Mononuclear cell (primary cell): ENCODE measurements at regions not wholly inside any gene's neighbourhood (a gene's known extent, or its start where the extent isn't known, plus 50 kb on each side); places are given as distances from the start of the nearest gene placed in this dataset.

Experiments used
- H3K27me3 ChIP-seq: 2 replicates; pipeline ENCODE4 v1.6.0; 2011; ENCODE audit warnings: low read length, control low read depth; ENCODE audit not compliant: insufficient read depth
- H3K4me1 ChIP-seq: 2 replicates; pipeline ENCODE4 v1.5.1; 2011; ENCODE audit warnings: mild to moderate bottlenecking, low read length, control low read depth; ENCODE audit not compliant: insufficient read depth
- H3K4me3 ChIP-seq: 2 replicates; pipeline ENCODE4 v1.5.1; 2011; ENCODE audit warnings: mild to moderate bottlenecking, low read length, moderate library complexity
- H3K9me3 ChIP-seq: 2 replicates; pipeline ENCODE4 v1.5.1; 2011; ENCODE audit warnings: low read depth, mild to moderate bottlenecking, control low read depth, low read length

- no peaks in the 10 kb centered on the region for H3K27me3 ChIP-seq
- no peak overlapping the region for H3K4me3 ChIP-seq
- no peaks in the 10 kb centered on the region for H3K4me1 ChIP-seq
- H3K9me3 ChIP-seq = no peaks in the 10 kb centered on the region
These were observed 281.1 kb downstream of the MRPL39 start for GRCh38 chr21:25326181-25326580.

- H3K27me3 ChIP-seq = no peaks in the 10 kb centered on the region
- H3K9me3 ChIP-seq = no peaks in the 10 kb centered on the region
- no peaks in the 10 kb centered on the region for H3K4me1 ChIP-seq
- H3K4me3 ChIP-seq = no peak overlapping the region
These were observed 282.6 kb downstream of the MRPL39 start for GRCh38 chr21:25324666-25325065.

DNA sequence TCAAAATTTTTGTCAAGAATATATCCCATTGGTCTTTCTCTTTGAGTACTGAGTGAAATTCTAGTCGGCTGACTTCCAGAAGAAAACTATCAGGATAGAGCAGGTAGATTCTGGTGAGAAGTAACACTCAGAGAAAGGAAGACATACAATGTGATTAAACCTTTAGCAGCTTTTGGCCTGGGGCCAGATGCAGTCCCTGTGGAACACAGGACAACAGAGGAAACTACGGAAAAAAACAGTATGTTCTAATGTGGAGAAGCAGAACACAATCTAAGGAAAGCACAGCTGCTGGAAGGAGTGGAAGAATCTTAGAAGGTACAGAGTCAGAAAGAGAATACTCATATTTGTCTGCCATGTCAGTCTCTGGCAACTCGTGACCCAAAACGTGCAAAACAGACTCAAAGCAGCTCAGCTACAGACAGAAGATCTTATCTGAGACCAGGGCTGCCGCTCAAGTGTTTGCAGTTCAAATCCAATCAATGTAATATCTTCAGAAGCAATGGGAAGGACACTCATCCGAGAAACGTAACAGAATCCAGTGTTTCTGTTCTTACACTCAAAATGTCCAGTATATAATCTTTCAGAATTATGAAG lies 283.8 kb downstream of the MRPL39 start:
- no peaks in the 10 kb centered on the region for H3K4me1 ChIP-seq
- H3K27me3 ChIP-seq = no peaks in the 10 kb centered on the region

GRCh38 chr21:25314247-25314646 lies 293.0 kb downstream of the MRPL39 start:
- Histone ChIP-seq H3K27me3 (no peaks in the 10 kb centered on the region), H3K9me3 (peaks cover 4% of the 10 kb centered on the region), H3K4me3 (no peak overlapping the region), H3K4me1 (no peaks in the 10 kb centered on the region)

More for the DNA sequence above, 283.8 kb downstream of the MRPL39 start:
- H3K4me3 ChIP-seq = no peak overlapping the region
- no peaks in the 10 kb centered on the region for H3K9me3 ChIP-seq

DNA sequence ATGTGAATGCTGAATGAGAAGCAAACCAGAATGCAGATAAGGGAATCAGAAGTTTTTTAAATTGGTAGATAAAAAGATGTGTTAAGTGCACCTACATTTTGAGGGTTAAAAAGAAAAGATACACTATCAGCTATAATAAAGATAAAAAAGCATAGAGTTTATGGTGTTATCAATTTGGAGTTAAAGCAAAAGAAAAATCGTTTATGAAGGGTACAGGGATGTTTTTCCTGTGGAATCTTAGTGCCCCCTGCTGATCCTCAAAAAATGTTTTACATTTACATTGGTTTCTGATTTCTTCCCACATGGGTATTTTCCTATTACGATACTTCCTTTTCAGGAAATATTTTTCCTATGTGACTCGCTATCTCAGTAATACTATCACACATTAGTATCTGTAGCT lies 293.5 kb downstream of the MRPL39 start:
- no peaks in the 10 kb centered on the region for H3K27me3 ChIP-seq
- H3K9me3 ChIP-seq = peaks cover 4% of the 10 kb centered on the region
- no peak overlapping the region for H3K4me3 ChIP-seq
- H3K4me1 ChIP-seq = no peaks in the 10 kb centered on the region

DNA sequence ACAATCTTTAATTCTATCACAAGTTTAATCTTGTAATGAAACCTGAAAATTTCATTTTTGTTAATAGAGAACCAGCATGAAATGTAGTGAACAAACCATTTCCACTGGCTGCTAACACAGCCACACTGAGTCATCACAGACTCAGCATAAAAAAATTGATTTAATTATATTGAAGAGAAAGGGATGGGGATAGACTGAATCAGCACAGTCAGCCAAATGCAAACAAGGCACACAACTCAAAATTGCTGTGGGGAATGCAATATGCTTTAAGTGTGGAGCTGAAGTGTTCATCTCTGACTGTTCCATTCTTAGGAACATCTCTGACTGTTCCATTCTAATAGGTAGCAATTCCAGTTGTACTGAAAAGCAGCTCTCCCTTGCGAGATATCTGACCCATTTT lies 299.8 kb downstream of the MRPL39 start:
- H3K27me3 ChIP-seq = no peaks in the 10 kb centered on the region
- peaks cover 4% of the 10 kb centered on the region for H3K9me3 ChIP-seq
- no peaks in the 10 kb centered on the region for H3K4me1 ChIP-seq
- H3K4me3 ChIP-seq = no peak overlapping the region

DNA sequence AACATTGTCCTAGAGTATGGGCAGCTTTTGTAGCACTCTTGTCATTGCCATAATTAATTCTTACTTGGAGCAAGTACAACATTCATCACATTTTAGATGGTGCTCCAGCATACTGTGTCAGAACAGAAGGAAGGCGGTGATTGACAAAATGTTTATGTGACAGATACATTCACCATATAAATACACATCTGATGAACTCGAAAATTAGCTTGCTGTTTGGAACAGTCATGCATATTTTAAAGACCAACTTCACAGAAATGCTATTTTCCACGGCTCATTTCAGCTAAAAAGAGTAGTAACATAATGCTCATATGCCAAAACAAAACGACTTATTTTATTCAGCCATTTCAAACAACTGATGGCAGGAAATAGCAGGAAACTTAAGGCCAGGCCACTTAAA lies 302.7 kb downstream of the MRPL39 start:
- Histone ChIP-seq H3K4me1 (no peaks in the 10 kb centered on the region), H3K27me3 (no peaks in the 10 kb centered on the region), H3K4me3 (no peak overlapping the region), H3K9me3 (no peaks in the 10 kb centered on the region)

DNA sequence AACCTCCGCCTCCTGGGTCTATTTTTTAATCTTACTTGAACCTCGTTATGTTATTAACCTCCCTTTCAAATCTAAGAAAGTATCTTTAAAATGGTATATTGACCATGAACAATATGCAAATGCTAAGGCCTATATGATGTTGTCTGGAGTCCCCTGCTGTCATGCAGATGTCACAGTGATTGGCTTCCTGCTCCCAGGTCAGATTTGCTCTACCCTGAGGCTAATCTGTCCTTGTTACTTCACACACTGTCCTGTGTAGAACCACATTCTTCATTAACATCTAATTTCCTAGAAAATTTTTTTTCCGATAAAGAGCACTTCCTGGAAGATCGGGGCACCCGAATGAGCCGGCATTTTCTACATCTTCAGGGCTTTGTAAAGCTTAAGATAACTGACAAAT lies 306.6 kb downstream of the MRPL39 start:
- Histone ChIP-seq H3K9me3 (no peaks in the 10 kb centered on the region), H3K27me3 (no peaks in the 10 kb centered on the region), H3K4me3 (no peak overlapping the region), H3K4me1 (no peaks in the 10 kb centered on the region)

DNA sequence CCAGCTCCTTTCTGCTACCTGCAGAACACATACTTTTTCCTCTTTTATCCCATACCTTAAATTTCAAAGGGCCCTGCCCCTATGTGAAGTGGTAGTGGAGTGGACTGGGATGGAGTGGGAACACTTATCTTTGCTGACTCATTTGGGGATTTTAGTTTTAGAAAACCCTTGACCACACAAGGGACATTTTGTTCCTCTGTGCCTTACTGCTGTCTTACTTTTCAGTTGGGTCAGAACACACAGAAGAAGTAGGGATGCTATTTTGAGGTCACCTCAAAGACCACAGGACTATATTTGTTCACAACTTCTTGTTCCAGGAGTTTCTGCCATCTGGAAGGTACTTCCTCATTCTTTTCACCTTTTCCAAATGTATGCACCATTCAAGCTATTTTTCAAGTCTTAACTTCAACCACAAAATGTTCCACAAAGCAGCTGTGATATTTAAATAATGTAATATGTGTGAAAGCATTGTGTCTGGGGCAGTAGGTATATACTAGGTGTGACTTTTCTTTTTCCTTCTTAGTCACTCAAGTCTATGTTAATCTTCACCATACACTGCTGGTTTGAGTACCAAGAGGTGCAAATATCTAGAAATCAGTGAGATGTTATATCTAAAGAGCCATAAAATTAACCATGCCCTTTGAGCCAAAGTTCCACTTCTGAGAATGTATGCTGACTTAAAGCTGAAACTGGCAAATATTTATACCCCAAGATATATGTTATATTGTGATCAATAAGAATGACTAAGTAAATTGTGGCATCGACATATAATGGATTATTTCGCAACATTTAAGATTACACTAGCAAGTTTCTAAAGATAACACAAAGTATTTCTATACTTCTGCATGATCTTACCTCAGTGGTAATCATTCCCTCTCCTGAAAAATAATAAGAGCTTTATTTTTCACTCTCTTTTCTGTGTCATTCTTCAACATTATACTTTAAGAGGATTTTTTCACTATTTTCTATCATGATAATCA lies 308.5 kb downstream of the MRPL39 start:
- Histone ChIP-seq H3K4me3 (no peak overlapping the region), H3K4me1 (no peaks in the 10 kb centered on the region), H3K27me3 (no peaks in the 10 kb centered on the region), H3K9me3 (no peaks in the 10 kb centered on the region)

GRCh38 chr21:25297117-25297516 lies 310.2 kb downstream of the MRPL39 start:
- Histone ChIP-seq H3K9me3 (no peaks in the 10 kb centered on the region), H3K4me3 (no peak overlapping the region), H3K27me3 (no peaks in the 10 kb centered on the region), H3K4me1 (no peaks in the 10 kb centered on the region)

DNA sequence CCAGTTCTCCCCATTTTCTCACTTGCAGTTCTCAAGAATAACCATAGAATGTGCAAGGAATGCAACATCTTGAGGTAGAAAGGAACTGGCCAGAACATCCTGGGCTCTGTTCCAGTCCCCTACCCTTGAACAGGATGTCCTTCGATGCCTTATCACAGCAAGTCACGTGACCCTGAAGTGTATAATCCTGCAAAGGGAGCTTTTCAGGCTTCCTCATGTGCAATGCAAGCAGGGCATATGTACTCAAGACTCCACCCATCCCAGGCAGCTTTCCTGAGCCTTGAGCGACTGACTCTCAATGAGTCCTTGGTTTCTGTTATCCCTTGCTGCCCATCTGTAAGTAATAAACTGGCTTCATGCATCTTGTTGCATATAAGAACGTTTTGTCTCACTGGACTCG lies 311.0 kb downstream of the MRPL39 start:
- H3K4me1 ChIP-seq = no peaks in the 10 kb centered on the region
- H3K9me3 ChIP-seq = no peaks in the 10 kb centered on the region
- no peaks in the 10 kb centered on the region for H3K27me3 ChIP-seq
- no peak overlapping the region for H3K4me3 ChIP-seq

DNA sequence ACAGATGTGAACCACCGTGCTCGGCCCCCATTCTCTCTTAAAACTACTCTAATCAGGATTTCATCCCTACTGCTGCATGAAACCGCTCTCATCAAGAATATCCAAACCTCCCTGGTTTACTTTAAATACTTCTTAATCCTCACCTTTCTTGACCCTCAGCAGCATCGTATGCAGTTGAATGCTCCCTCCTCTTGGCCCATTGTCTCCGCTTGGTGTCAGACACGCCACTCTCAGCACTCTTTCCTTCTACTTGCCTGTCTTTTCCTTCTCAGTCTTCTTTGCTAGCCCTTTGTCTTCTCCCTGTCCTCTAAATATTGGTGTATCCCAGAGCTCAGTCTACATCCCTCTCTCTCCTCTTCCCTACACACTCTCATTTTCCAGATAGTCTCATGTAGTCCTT lies 314.9 kb downstream of the MRPL39 start:
- Histone ChIP-seq H3K27me3 (no peaks in the 10 kb centered on the region), H3K9me3 (no peaks in the 10 kb centered on the region), H3K4me3 (no peak overlapping the region), H3K4me1 (no peaks in the 10 kb centered on the region)

DNA sequence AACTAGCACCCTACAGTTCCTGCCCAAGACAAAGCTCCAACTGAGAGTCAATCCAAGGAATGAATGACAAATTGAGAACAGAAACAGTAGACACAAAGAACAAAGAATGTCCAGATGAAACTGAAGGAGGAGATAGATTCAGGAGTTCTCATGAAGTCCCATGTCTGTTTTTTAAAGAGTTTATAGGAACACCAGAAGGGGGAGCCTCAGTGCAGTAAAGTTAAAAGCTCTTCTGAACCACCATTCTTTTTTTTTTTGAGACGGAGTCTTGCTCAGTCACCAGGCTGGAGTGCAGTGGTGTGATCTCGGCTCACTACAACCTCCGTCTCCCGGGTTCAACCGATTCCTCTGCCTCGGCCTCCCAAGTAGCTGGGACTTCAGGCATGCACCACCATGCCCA lies 323.6 kb downstream of the MRPL39 start:
- Histone ChIP-seq H3K4me3 (no peak overlapping the region), H3K27me3 (no peaks in the 10 kb centered on the region), H3K9me3 (no peaks in the 10 kb centered on the region), H3K4me1 (no peaks in the 10 kb centered on the region)

GRCh38 chr21:25281134-25281533 lies 326.1 kb downstream of the MRPL39 start:
- Histone ChIP-seq H3K4me3 (no peak overlapping the region), H3K9me3 (no peaks in the 10 kb centered on the region), H3K27me3 (no peaks in the 10 kb centered on the region), H3K4me1 (no peaks in the 10 kb centered on the region)

GRCh38 chr21:25280061-25280460 lies 327.2 kb downstream of the MRPL39 start:
- Histone ChIP-seq H3K4me3 (no peak overlapping the region), H3K27me3 (no peaks in the 10 kb centered on the region), H3K4me1 (no peaks in the 10 kb centered on the region), H3K9me3 (no peaks in the 10 kb centered on the region)

DNA sequence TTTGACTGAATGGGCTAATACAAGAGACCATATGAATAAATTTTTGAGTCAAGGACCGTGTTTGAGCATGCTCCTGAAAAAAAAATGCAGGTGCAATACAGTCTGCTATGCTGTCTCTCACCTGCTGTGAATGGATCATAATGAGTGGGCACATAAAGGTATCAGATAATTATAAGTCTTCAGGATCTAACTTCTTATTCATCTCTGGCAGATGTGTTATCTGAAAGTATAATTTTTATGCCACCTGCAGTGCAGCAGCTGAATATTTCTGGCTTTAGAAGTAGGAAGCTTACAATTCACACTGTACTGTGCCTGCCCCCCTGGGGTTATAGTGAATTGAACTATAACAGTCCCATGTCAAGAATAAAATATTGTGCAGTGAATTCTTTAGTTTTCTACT lies 333.3 kb downstream of the MRPL39 start:
- H3K9me3 ChIP-seq = no peaks in the 10 kb centered on the region
- no peak overlapping the region for H3K4me3 ChIP-seq
- H3K4me1 ChIP-seq = no peaks in the 10 kb centered on the region
- H3K27me3 ChIP-seq = no peaks in the 10 kb centered on the region
